Endothelial cell (in vitro differentiated cells): ENCODE measurements at regions not wholly inside any gene's neighbourhood (a gene's known extent, or its start where the extent isn't known, plus 50 kb on each side); places are given as distances from the start of the nearest gene placed in this dataset.

Source experiments
- DNase-seq: peaks from one replicate; pipeline ENCODE4 v3.0.0; 2021; ENCODE audit warnings: low spot score
- H3K27ac Mint-ChIP-seq: one replicate; pipeline ENCODE4 v1.8.0; 2021; ENCODE audit warnings: mixed read lengths, inconsistent platforms; ENCODE audit not compliant: unreplicated experiment
- H3K27me3 Mint-ChIP-seq: one replicate; pipeline ENCODE4 v1.8.0; 2021; ENCODE audit warnings: mild to moderate bottlenecking, moderate library complexity, mixed read lengths, inconsistent platforms; ENCODE audit not compliant: unreplicated experiment
- H3K36me3 Mint-ChIP-seq: one replicate; pipeline ENCODE4 v1.8.0; 2021; ENCODE audit warnings: mild to moderate bottlenecking, low read depth, mixed read lengths, inconsistent platforms; ENCODE audit not compliant: unreplicated experiment
- H3K4me1 Mint-ChIP-seq: one replicate; pipeline ENCODE4 v1.8.0; 2021; ENCODE audit warnings: mild to moderate bottlenecking, mixed read lengths, inconsistent platforms; ENCODE audit not compliant: unreplicated experiment
- H3K4me3 Mint-ChIP-seq: one replicate; pipeline ENCODE4 v1.8.0; 2021; ENCODE audit warnings: mild to moderate bottlenecking, mixed read lengths, inconsistent platforms; ENCODE audit not compliant: unreplicated experiment
- H3K9me3 Mint-ChIP-seq: one replicate; pipeline ENCODE4 v1.8.0; 2021; ENCODE audit warnings: mixed read lengths, inconsistent platforms; ENCODE audit not compliant: unreplicated experiment
- TF ChIP-seq, protein P1 (sequence below): fragments of 200-600 bp; sonication (generic); IDR thresholded peaks from one replicate; pipeline ENCODE4 v1.5.0; 2021; ENCODE audit warnings: antibody characterized with exemption; ENCODE audit not compliant: unreplicated experiment

- no peak for DNase-seq
- Mint-ChIP-seq H3K9me3 (no peaks in the 10 kb centered on the region), H3K4me3 (no peak overlapping the region), H3K27ac (no peak overlapping the region), H3K27me3 (peaks cover 1% of the 10 kb centered on the region), H3K4me1 (no peaks in the 10 kb centered on the region), H3K36me3 (no peaks in the 10 kb centered on the region)
- TF ChIP-seq, protein P1, sequence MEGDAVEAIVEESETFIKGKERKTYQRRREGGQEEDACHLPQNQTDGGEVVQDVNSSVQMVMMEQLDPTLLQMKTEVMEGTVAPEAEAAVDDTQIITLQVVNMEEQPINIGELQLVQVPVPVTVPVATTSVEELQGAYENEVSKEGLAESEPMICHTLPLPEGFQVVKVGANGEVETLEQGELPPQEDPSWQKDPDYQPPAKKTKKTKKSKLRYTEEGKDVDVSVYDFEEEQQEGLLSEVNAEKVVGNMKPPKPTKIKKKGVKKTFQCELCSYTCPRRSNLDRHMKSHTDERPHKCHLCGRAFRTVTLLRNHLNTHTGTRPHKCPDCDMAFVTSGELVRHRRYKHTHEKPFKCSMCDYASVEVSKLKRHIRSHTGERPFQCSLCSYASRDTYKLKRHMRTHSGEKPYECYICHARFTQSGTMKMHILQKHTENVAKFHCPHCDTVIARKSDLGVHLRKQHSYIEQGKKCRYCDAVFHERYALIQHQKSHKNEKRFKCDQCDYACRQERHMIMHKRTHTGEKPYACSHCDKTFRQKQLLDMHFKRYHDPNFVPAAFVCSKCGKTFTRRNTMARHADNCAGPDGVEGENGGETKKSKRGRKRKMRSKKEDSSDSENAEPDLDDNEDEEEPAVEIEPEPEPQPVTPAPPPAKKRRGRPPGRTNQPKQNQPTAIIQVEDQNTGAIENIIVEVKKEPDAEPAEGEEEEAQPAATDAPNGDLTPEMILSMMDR, result no peak
Observed at GRCh38 chr6:76593668-76594067, 521.2 kb upstream of the IMPG1 start.

DNA sequence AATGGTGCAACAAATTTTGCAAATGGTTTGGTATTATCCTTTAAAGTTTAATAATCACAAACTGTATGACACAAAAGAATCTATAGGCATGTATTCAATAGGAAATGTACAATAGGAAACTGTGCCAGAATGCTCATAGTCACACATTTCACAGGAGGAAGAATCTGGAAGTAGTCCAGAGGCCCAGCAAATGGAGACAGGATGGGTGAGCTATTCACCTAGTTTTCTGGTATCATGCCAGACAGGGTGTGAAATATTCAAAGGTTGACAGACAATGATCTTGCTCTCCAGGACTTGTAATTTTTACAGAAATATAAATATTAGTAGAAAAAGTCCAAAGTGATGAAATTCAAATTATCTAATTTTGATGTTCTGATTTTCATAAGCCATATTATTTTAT lies 520.1 kb upstream of the IMPG1 start:
- Mint-ChIP-seq H3K4me1 (no peaks in the 10 kb centered on the region), H3K27me3 (peaks cover 1% of the 10 kb centered on the region), H3K36me3 (no peaks in the 10 kb centered on the region), H3K9me3 (no peaks in the 10 kb centered on the region), H3K4me3 (no peak overlapping the region), H3K27ac (no peak overlapping the region)
- DNase-seq, result no peak
- TF ChIP-seq, protein P1, result no peak

- TF ChIP-seq, protein P1, result no peak
- no peaks in the 10 kb centered on the region for H3K36me3 Mint-ChIP-seq
Observed at GRCh38 chr6:76587271-76587670, 514.8 kb upstream of the IMPG1 start.

DNA sequence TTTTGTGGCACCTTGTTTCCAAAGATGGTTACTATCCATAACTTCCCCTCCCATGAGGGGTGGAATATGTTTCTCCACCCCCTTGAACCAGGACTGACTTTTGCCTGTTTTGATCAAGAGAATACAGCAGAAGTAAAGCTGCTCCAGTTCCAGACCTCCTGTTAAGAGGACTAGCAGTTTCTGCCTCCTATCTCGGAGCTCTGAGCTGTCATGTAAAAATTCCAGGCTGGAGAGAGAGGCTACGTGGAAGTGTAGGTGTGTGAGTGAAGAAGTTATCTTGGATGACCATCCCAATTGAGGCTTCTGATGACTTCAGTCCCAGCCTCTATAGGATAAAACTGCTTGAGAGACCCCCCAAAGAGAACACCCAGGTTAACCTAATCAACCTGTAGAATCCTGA lies 511.7 kb upstream of the IMPG1 start:
- DNase-seq, result no peak
- H3K36me3 Mint-ChIP-seq, result no peaks in the 10 kb centered on the region
- no peaks in the 10 kb centered on the region for H3K9me3 Mint-ChIP-seq
- H3K4me3 Mint-ChIP-seq, result no peak overlapping the region
- H3K4me1 Mint-ChIP-seq, result no peaks in the 10 kb centered on the region
- no peak overlapping the region for H3K27ac Mint-ChIP-seq
- TF ChIP-seq, protein P1, result no peak
- no peaks in the 10 kb centered on the region for H3K27me3 Mint-ChIP-seq

More at GRCh38 chr6:76587271-76587670, 514.8 kb upstream of the IMPG1 start:
- DNase-seq, result no peak
- Mint-ChIP-seq H3K27me3 (no peaks in the 10 kb centered on the region), H3K4me1 (no peaks in the 10 kb centered on the region), H3K27ac (no peak overlapping the region), H3K9me3 (no peaks in the 10 kb centered on the region), H3K4me3 (no peak overlapping the region)

DNA sequence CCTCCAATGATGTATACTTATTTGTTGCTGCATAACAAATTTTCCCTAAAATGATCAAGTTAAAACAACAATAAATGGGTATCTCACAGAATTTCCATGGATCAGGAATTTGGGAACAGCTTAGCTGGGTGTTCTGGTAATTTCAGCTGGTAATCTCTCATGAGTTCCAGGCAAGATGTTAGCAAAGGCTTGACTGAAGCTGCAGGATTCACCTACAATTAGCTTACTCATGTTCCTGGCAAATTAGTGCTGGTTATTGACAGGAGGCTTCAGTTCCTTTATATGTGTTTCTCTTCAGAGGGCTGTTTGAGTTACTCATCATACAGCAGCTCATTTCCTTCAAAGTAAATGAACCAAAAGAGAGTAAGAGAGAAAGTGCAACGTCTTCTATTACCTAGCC lies 506.3 kb upstream of the IMPG1 start:
- no peaks in the 10 kb centered on the region for H3K36me3 Mint-ChIP-seq
- no peak for DNase-seq
- H3K4me3 Mint-ChIP-seq, result no peak overlapping the region
- no peak overlapping the region for H3K27ac Mint-ChIP-seq
- no peaks in the 10 kb centered on the region for H3K9me3 Mint-ChIP-seq
- TF ChIP-seq, protein P1, result no peak
- peaks cover 6% of the 10 kb centered on the region for H3K4me1 Mint-ChIP-seq
- no peaks in the 10 kb centered on the region for H3K27me3 Mint-ChIP-seq
